Stimulated activated CD8-positive, alpha-beta memory T cell treated with anti-CD3 and anti-CD28 coated beads, Interleukin-7, amount 100 ng/mL, for 4 hours (primary cell): ENCODE measurements at regions not wholly inside any gene's neighbourhood (a gene's known extent, or its start where the extent isn't known, plus 50 kb on each side); places are given as distances from the start of the nearest gene placed in this dataset.
A peak's percentile ranks its signal among the peaks of the same experiment; 100 is the strongest.
"Not testable (repeated sequence)": the region's sequence is repeated elsewhere in the genome, so short reads cannot be mapped to it uniquely, and the experiment has no call there.

ENCODE experiments used
- DNase-seq, 2 donors: peaks; one replicate each; pipeline ENCODE4 v3.0.0-alpha.2; 2020; ENCODE audit warnings: low read depth in 2 of 2

DNA sequence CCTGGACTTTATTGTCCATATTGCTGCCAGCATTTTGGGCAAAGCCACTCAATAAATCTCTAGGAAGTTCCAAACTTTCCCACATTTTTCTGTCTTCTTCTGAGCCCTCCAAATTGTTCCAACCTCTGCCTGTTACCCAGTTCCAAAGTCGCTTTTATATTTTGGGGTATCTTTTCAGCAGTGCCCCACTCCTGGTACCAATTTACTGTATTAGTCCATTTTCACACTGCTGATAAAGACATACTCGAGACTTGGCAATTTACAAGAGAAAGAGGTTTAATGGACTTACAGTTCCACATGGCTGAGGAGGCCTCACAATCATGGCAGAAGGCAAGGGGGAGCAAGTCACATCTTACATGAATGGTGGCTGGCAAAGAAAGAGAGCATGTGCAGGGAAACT, 53.4 kb downstream of the AHSP start:
- not testable (repeated sequence) for DNase-seq

DNA sequence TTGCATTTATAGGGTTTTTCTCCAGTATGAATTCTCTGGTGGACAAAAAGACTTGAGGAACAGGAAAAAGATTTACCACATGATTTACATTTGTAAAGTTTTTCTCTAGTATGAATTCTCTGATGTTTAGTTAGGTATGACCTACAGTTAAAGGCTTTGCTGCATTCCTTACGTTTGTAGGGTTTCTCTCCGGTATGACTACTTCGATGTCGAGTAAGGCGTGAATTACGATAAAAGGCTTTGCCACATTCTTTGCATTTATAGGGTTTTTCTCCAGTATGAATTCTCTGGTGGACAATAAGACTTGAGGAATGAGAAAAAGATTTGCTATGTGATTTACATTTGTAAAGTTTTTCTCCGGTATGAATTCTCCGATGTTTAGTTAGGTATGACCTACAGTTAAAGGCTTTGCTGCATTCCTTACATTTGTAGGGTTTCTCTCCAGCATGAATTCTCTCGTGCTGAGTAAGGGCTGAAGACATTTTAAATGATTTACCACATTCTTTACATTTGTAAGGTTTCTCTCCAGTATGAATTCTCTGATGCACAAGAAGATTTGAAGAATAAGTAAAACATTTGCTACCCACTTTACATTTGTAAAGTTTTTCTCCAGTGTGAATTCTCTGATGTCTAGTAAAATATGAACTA, 74.2 kb downstream of the AHSP start:
- DNase-seq: not testable (repeated sequence)

DNA sequence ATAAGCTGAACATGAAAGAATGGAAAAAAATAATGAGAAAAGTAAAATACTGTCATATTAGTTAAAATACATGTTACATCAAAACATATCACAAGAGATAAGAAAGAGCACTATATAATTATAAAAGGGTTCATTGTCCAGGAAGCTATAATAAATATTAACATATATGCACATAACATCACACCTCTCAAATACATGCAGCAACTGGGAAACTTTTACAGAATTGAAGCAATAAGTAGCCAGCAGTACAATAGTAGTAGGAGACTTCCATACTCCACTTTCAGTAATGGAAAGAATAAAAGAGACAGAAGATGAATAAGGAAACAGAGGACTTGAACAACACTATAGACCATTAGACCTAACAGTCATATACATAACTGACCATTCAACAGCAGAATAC, 90.4 kb downstream of the AHSP start:
- no peak for DNase-seq

DNA sequence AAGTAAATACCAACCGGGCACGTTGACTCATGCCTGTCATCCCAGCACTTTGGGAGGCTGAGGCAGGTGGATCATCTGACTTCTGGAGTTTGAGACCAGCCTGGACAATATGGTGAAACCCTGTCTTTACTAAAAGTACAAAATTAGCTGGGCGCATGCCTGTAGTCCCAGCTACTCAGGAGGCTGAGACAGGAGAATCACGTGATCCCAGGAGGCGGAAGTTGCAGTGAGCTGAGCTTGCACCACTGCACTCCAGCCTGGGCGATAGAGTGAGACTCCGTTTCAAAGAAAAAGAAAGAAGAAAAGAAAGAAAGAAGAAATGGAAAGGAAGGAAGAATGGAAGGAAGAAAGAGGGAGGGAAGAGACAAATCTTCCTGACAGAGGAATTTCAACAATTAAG, 108.7 kb downstream of the AHSP start:
- DNase-seq: no peak

DNA sequence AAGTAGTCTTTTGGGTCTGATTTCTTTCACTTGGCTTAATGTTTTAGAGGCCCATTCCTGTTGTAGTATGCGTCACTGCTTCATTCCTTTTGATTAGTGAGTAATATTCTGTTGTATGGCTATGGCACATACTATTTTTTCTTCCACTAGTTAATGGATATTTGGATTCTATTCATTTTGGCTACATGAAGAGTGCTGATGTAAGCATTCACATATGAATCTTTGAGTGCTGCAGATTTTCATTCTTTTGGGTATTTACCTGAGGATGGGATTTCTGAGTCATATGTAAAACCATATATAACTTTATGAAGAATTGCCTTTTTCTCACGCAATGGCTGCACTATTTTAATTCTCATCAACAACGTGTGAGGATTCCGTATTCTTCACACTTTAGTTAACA, 113.6 kb downstream of the AHSP start:
- DNase-seq: no peak

DNA sequence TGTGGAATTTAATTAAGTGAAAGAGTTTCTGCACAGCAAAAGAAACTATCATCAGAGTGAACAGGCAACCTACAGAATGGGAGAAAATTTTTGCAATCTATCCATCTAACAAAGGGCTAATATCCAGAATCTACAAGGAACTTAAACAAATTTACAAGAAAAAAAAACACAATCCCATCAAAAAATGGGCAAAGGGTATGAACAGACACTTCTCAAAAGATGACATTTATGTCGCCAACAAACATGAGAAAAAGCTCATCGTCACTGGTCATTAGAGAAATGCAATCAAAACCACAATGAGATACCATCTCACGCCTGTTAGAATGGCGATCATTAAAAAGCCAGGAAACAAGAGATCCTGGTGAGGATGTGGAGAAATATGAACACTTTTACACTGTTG, 128.0 kb downstream of the AHSP start:
- not testable (repeated sequence) for DNase-seq

DNA sequence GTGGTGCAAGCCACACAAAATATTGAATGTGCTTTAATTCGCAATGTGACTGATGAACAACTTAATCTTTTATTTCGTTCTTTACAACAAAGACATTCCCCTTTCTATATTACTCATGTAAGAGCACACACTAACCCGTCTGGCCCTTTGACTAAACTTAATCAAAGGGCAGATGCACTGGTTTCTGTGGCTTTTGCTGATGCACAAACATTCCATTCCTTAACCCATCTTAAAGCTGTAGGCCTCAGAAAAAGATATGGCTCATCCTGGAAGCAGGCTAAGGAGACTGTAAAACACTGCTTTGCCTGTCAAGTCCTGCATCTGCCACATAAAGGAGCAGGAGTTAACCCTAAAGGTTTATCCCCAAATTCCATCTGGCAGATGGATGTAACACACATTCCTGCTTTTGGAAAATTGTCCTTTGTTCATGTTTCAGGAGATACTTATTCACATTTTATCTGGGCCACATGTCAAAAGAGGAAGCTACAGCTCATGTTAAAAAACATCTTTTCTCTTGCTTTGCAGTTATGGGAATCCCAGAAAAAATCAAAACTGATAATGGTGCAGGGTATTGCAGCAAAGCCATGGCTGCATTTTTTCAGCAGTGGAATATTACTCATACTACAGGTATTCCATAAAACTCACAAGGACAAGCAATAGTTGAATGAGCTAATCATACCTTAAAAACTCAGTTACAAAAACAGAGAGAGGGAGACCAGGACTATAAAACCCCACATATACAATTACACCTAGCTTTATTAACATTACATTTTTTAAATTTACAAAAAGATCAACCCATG, 137.2 kb downstream of the AHSP start:
- no peak for DNase-seq

DNA sequence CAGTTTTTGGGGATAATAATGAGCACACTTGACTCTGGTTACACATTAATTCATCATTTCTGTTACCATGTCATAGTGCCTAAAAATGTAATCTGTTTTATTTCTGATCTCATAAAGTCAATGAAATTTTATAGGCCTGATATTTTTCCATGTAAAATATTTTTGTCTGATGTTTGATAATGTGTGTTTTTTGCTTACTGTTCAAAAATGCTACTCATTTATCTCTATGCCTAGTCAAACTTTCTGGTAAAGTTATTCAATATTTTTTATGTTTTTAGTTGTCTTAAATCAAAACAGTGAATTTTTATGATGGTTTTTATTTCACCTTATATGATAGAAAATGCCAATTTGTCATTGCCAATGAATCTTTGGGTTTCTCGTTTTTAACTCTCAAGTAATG, 147.0 kb downstream of the AHSP start:
- DNase-seq: no peak

DNA sequence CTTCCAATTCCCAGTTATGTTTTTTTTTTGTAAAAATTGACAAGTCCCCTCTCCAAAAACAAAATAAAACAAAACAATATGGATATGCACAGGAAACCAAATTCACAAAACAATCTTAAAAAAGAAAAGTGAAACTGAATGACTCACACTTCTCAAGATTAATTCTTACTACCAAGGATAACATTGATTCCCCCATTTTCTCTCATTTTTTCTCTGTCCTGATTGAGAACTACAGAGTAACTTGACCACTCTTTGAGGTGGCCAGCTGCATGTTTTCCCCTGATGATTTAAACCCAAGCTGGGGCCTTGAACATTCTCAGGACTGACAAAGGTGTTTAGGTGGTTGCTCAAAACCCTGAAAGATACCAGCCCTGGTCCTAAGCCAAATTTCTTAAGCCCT, 149.0 kb downstream of the AHSP start:
- no peak for DNase-seq

DNA sequence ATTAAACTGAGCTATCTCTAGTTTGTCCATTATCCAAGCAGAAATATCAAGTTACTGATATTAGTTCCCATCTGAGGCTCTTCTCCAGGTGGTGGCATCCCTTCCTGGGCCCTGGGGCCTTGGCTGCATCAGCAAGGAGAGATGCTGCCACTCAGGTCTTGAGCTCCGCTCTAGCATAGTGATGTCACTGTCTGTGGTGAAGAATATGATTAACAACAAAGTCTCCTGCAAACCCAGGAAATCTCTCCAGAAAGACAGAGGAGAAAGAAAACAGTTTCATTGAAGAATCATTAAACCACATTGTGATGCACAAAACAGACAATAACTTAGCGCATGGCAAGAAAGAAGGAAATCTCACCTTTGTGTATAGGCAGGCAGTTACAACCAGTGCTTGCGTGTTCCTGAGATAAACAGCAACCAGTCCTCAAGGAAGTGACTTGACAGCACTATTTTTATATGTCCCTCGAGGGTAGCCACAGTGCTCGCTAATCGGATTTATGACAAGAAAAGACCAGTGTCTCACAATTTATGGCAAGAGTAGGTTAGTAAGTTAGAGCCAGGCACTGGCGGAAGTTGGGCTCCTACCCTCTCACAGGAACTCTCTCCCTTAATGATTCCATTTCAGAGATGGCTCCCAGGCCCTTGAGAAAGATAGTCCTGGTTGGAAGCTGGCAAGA, 151.1 kb downstream of the AHSP start:
- no peak for DNase-seq

DNA sequence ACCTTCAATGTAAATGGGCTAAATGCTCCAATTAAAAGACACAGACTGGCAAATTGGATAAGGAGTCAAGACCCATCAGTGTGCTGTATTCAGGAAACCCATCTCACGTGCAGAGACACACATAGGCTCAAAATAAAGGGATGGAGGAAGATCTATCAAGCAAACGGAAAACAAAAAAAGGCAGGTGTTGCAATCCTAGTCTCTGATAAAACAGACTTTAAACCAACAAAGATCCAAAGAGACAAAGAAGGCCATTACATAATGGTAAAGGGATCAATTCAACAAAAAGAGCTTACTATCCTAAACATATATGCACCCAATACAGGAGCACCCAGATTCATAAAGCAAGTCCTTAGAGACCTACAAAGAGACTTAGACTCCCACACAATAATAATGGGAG, 161.6 kb downstream of the AHSP start:
- DNase-seq: not testable (repeated sequence)

DNA sequence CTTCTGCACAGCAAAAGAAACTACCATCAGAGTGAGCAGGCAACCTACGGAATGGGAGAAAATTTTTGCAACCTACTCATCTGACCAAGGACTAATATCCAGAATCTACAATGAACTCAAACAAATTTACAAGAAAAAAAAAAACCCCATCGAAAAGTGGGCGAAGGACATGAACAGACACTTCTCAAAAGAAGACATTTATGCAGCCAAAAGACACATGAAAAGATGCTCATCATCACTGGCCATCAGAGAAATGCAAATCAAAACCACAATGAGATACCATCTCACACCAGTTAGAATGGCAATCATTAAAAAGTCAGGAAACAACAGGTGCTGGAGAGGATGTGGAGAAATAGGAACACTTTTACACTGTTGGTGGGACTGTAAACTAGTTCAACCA, 164.6 kb downstream of the AHSP start:
- DNase-seq: not testable (repeated sequence)

DNA sequence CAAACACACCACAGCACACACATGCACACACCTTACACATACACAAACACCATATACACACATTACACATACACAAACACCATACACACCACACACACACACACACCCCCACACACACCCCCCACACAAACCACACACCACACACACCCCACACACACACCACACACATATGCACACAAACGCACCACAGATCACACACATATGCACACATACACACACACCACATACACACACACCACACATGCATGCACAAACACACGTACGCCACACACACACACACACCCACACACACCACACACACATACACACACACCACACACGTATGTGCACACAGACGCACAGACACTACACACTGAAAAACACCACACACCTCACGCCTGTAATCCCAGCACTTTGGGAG, 166.0 kb downstream of the AHSP start:
- DNase-seq: no peak

DNA sequence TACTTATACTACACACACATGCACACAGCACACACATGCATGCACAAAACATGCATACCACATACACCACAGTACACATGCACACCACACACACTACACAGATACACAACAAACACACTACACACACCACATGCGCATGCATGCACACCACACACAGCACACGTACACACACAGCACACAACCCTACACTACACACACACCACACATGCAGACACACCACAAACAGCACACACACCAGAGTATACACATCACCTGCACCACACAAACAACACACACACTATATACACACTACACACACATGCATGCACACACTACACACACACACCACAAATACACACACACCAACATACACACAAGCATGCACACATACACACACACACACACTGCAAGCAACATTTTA, 166.8 kb downstream of the AHSP start:
- DNase-seq: no peak

DNA sequence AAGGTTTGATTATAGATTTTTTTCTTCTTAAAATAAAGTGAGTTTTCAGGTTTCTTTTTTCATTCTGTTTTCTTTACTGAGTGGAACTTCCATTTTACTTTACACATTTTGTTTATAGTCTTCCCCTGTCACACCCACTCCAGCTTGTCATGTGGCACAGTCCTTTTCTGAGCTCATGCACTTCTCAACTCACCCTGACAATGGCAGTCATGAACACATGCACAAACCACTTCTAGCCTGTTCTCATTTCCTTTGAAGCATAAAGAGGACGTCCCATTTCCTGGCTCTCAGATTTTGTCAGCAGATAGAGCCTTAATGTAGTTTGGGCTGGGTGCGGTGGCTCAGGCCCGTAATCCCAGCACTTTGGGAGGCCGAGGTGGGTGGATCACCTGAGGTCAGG, 168.0 kb downstream of the AHSP start:
- DNase-seq: peak in 1 of 2 donors; percentile 44

DNA sequence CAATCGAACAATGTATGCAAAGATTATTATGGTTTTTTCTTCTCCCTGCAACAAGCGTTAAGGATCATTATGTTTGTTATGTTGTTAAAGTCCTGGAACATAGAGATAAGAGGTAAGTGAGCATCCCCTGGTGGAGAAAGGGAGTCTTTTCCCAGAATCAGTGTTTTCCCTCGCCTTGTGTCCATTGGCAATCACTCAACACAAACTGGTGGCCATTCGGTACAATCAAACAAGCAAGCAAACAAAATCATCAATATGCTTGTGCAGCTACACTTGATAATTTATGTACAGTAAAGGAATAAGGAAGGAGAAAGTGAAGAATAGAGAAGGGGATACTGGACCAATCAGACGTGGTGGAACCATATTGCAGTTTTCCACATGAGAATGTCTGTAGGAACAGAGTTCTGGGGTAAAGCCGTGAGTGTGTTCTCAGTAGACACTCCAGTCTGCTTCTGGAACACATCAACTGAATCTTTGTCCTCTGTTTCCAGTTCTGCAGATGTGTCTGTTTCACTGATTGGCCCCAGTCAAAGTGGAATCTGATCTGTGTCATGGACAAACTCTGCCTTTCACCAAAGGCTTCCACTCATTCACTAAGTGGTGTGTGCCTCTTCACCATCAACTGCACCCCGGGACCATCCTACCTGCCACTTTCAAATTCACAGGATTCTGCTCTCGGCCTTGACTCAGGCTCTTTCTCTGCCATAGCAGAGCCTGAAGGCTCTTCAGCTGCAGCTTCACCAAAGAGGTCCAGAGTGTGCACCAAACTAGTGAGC, 169.5 kb downstream of the AHSP start:
- no peak for DNase-seq

DNA sequence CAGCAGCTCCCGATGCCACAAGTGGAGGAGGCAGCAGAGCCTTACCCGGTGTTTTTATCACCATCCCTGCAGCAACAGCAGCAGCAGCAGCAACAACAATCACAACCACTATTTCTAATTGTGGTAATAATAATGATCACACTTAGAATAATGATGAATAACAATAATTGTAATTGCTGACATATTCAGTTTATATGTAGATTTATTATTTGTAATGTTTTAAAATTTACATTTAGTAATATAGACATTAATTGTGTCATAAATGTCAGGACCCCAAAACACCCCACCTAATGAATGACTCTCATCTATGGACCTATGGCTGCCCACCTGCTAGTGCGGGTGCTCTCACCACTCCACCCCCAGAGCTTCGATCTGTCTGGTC, 170.0 kb downstream of the AHSP start:
- no peak for DNase-seq

DNA sequence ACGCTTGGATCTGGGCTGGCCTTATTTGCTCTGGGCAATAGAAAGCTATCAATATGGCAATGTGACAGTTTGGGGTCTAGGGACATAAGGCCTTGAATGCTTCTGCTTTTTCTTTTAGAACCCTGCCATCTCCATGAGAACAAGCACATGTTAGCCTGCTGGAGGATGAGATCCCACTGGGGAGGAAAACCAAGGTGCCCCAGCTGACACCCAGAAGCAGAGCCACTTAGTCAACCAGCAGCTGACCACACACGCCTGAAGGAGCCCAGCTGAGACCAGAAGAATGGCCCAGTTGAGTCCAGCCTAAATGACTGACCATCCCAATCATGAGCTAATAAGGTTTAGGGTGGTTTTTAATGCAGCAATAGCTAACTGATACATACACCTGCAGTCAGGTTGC, 171.2 kb downstream of the AHSP start:
- no peak for DNase-seq

DNA sequence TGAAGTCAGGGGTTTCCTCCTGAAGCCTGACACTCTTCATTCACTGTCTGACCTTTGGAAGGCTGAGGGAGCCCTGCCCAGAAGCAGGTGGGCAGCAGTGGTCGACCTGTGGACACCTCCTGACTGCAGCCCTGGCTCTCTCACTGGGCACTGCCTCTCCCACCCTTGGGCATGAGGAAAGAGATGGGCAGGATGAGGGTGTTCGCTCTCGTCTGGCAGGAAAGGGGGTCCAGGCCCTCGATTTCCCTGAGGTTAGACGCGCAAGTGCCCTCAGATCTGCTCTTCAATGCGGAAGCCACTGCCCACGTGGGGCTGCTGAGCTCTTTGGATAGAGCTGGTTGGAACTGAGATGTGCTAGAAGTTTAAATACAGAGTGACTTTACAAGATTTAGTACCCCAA, 171.9 kb downstream of the AHSP start:
- no peak for DNase-seq

DNA sequence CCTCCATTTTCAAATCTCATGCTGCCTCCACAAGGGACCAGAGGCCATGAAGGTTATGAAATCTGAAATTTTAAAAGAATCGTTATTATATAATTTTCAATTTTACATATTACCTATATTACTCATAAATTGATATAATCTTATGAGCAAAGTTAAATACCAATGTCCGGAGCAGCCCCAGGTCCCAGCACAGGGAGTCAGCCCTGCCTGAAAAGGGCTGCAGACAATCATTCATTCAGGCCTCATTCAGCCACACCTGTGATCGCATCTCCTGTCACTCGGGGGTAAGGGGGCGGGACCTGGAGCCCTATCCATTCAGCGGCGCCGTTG, 172.5 kb downstream of the AHSP start:
- DNase-seq: no peak

DNA sequence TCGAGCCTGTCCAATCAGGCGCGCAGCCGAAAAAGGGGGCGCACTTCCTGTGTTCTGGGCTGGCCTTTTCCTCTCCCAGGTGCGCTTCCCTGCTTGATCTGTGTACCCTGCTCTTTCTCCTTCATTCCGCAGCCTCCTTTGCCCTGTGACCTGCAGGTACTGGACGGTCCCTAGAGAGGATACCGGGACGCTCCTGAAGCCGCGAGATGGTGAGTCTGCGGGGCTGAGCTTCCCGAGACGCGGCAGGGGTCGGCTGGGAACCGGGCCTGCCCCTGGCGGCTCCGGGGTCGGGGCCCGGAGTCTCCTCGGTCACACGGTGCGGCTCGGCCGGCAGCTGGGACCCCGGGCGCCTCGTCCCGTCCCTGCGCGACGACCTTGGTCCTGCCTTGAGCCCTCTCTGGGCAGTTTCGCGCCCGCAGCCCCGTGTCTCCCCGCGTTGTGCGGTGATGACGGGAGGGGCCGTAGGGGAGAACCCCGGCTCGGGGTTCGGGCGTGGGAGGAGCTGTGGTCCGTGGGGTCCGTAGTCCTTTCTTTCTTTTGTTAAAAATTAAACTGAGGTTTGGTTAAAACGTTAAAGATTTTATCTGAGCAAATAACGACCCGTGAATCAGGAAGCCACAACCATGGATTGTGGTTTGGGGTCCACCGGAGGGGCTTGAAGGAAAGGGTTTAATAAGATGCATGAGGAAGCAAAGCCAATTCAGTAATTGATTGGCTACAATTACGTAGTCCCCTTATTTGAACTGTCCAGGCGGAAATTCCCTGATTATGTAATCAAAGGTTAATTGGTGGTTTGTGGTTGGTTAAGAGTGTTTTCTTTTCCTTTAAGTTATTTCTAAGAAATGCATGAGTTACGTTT, 172.8 kb upstream of the ZNF267 start:
- peak; percentile 81 to 85 for DNase-seq
